Adrenal gland (tissue), 5 donors: ENCODE measurements at regions not wholly inside any gene's neighbourhood (a gene's known extent, or its start where the extent isn't known, plus 50 kb on each side); places are given as distances from the start of the nearest gene placed in this dataset.

Source experiments
- CTCF ChIP-seq, 6 experiments: fragments of 450-650 bp in 4 of 6; fragments of 200-600 bp in 2 of 6; sonication (generic) in 1 of 6; IDR thresholded peaks; 1 replicate in 5 of 6; 2 replicates in 1 of 6; pipeline versions ENCODE4 v1.5.1 to v1.8.0; 2016 to 2021; ENCODE audit warnings: antibody characterized with exemption in 6 of 6, mild to moderate bottlenecking in 2 of 6, moderate library complexity in 1 of 6
- POLR2A ChIP-seq, 2 donors: fragments of 450-650 bp; IDR thresholded peaks; one replicate each; pipeline ENCODE4 v1.6.1; 2017; ENCODE audit warnings: antibody characterized with exemption in 2 of 2, mild to moderate bottlenecking in 2 of 2, moderate library complexity in 1 of 2
- donor health status: DM: no; HTN: no; CAD: no.

GRCh38 chr3:18086760-18087159 is 338.4 kb downstream of the SATB1 start:
- TF ChIP-seq CTCF (IDR thresholded peaks at IDR 0.05): no peak
- TF ChIP-seq POLR2A (IDR thresholded peaks at IDR 0.05): no peak
